ENCODE measurements at regions not wholly inside any gene's neighbourhood (a gene's known extent, or its start where the extent isn't known, plus 50 kb on each side); places are given as distances from the start of the nearest gene placed in this dataset.
"Not testable (repeated sequence)": the region's sequence is repeated elsewhere in the genome, so short reads cannot be mapped to it uniquely, and the experiment has no call there.

DNA sequence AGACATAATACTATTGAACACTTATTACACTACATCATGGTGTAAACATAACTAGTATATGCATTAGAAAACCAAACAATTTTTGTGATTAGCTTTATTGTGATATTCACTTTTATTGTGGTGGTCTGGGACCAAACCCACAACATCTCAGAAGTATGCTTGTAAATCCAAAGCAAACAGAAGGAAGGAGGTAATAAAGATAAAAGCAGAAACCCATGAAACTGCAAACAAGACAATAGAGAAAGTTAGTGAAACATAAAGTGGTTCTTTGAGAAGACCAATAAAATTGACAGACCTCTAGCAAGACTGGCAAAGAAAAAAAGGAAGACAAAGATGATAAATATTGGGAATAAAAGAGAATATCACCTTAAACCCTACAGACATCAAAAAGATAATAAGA is 268.3 kb downstream of the RPAP3 start:
- in situ Hi-C loops (cut with MboI; ENCODE audit: low sequenced_read_pairs, unreplicated experiment), result no loop called here
- TF ChIP-seq, protein P1, sequence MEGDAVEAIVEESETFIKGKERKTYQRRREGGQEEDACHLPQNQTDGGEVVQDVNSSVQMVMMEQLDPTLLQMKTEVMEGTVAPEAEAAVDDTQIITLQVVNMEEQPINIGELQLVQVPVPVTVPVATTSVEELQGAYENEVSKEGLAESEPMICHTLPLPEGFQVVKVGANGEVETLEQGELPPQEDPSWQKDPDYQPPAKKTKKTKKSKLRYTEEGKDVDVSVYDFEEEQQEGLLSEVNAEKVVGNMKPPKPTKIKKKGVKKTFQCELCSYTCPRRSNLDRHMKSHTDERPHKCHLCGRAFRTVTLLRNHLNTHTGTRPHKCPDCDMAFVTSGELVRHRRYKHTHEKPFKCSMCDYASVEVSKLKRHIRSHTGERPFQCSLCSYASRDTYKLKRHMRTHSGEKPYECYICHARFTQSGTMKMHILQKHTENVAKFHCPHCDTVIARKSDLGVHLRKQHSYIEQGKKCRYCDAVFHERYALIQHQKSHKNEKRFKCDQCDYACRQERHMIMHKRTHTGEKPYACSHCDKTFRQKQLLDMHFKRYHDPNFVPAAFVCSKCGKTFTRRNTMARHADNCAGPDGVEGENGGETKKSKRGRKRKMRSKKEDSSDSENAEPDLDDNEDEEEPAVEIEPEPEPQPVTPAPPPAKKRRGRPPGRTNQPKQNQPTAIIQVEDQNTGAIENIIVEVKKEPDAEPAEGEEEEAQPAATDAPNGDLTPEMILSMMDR (IDR thresholded peaks at IDR 0.05; ENCODE audit: borderline replicate concordance, control extremely low read depth, extremely low read depth, insufficient read depth, missing control alignments), result no peak
- no peak for DNase-seq (ENCODE audit: low spot score)

DNA sequence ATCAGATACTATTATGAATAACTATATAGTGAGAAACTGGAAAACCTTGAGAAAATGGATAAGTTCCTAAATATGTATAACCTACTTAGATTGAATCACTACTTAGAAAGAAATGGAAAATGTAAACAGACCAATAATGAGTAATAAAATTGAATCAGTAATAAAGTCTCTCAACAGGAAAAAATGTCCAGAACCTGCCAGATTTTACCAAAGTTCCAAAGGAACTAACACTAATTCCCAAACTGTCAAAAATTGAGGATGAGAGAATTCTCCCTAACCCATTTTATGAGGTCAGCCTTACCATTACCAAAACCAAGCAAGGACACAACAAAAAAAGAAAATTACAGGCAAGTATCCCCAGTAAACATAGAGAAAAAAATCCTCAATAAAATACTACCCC is 272.0 kb downstream of the RPAP3 start:
- in situ Hi-C loops (cut with MboI; ENCODE audit: low sequenced_read_pairs, unreplicated experiment), result no loop called here
- TF ChIP-seq, protein P1 (IDR thresholded peaks at IDR 0.05; ENCODE audit: borderline replicate concordance, control extremely low read depth, extremely low read depth, insufficient read depth, missing control alignments), result no peak
- DNase-seq (ENCODE audit: low spot score), result no peak

- DNase-seq (ENCODE audit: low spot score); in situ Hi-C loops (cut with MboI; ENCODE audit: low sequenced_read_pairs, unreplicated experiment): not testable (repeated sequence)
These were observed 279.0 kb downstream of the RPAP3 start for GRCh38 chr12:47426678-47427309.

DNA sequence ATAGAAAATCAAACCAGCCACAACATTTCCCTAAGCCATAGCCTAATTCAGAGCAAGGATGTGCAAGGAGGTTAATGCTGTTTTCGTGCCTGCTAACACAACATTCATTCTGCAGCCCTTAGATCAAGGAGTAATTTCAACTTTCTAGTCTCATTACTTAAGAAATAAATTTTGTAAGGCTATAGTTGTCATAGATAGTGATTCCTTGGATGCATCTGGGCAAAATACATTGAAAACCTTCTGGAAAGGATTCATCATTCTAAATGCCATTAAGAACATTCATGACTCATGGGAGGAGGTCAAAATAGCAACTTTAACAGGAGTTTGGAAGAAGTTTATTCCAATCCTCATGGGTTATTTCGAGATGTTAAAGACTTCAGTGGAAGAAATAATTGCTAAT is 283.2 kb downstream of the RPAP3 start:
- no peak for DNase-seq (ENCODE audit: low spot score)
- in situ Hi-C loops (cut with MboI; ENCODE audit: low sequenced_read_pairs, unreplicated experiment), result no loop called here
- TF ChIP-seq, protein P1 (IDR thresholded peaks at IDR 0.05; ENCODE audit: borderline replicate concordance, control extremely low read depth, extremely low read depth, insufficient read depth, missing control alignments), result no peak

DNA sequence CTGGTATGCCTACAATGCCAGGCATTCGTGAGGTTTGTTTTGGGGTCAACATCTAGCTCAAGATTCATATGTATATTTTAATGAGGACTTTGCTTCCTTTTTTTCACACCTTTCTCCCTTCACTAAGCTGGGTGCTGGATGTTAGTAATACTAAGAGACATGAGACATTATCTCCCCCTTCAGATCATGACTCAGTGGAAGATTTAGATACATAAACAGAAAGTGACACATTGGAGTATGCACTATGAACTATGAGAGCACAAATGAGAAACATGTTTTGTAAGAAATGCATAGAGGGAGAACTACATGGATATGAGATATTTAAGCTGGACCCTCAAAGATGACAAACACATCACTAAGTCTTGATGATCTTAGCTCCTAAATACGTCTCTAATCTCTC is 286.3 kb downstream of the RPAP3 start:
- in situ Hi-C loops (cut with MboI; ENCODE audit: low sequenced_read_pairs, unreplicated experiment), result no loop called here
- TF ChIP-seq, protein P1 (IDR thresholded peaks at IDR 0.05; ENCODE audit: borderline replicate concordance, control extremely low read depth, extremely low read depth, insufficient read depth, missing control alignments), result no peak

GRCh38 chr12:47417955-47418354 is 287.9 kb downstream of the RPAP3 start:
- DNase-seq (ENCODE audit: low spot score), result no peak
- in situ Hi-C loops (cut with MboI; ENCODE audit: low sequenced_read_pairs, unreplicated experiment), result no loop called here
- TF ChIP-seq, protein P1 (IDR thresholded peaks at IDR 0.05; ENCODE audit: borderline replicate concordance, control extremely low read depth, extremely low read depth, insufficient read depth, missing control alignments), result no peak

More for the DNA sequence above, 286.3 kb downstream of the RPAP3 start:
- DNase-seq (ENCODE audit: low spot score), result no peak

GRCh38 chr12:47417121-47417520 is 288.7 kb downstream of the RPAP3 start:
- in situ Hi-C loops (cut with MboI; ENCODE audit: low sequenced_read_pairs, unreplicated experiment), result no loop called here
- TF ChIP-seq, protein P1 (IDR thresholded peaks at IDR 0.05; ENCODE audit: borderline replicate concordance, control extremely low read depth, extremely low read depth, insufficient read depth, missing control alignments), result no peak

More at GRCh38 chr12:47417121-47417520, 288.7 kb downstream of the RPAP3 start:
- no peak for DNase-seq (ENCODE audit: low spot score)
